ENCODE measurements at regions not wholly inside any gene's neighbourhood (a gene's known extent, or its start where the extent isn't known, plus 50 kb on each side); places are given as distances from the start of the nearest gene placed in this dataset.

DNA sequence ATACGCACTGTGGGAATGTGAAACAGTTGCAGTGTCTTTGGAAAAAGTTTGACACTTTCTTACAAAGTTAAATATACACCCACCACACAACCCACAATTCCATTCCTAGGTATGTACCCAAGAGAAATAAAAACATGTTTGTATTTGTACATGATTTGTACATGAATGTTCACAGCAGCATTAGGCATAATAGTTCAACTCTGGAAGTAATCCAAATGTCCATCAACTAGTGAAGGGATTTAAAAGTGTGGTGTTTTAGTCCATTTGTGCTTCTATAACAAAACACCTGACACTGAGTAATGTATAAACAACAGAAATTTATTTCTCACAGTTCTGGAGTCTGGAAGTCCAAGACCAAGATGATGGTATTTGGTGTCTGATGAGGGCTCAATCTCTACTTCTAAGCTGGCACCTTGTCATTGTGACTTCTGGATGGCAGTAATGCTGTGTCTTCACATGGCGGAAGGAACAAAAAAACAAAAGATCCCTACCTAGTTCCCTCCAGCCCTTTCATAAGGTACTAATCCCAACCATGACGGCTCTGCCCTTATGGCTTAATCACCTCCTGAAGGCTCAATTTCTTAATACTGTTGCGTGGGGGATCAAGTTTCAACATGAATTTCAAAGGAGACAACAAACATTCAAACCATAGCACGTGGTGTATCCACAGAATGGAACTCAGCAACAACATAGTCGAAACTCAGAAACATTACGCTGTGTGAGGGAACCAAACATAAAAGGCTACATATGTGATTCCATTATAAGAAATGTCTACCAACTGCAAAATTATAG is 120.5 kb downstream of the AQP9 start:
- H3K4me2 ChIP-seq (ENCODE audit: low read depth, low read length) = no peak overlapping the region
- H3K27me3 ChIP-seq (ENCODE audit: control insufficient read depth in 1 of 2, insufficient read depth in 2 of 2, low read length in 2 of 2) = no peaks in the 10 kb centered on the region; a peak in 1 of 5 replicates
- intact Hi-C loops (cut with micrococcal nuclease; ENCODE audit: unreplicated experiment) = no loop called here
- no peaks in the 10 kb centered on the region for H3K9me3 ChIP-seq (ENCODE audit: low read length)
- H3K79me2 ChIP-seq (ENCODE audit: insufficient read depth, low read length) = no peaks in the 10 kb centered on the region
- H2AFZ ChIP-seq (ENCODE audit: low read length) = no peak overlapping the region
- H3K4me1 ChIP-seq (ENCODE audit: insufficient read depth, low read length) = no peaks in the 10 kb centered on the region
- ATAC-seq (no peak), FAIRE-seq (no peak), DNase-seq (ENCODE audit: low spot score) (no peak)
- H4K20me1 ChIP-seq (ENCODE audit: insufficient read depth, low read length) = no peaks in the 10 kb centered on the region
- CTCF ChIA-PET (ENCODE audit: low intra/inter-chr PET ratio, low total read pairs) = no interaction called here
- H3K27ac ChIP-seq (ENCODE audit: extremely low read length, insufficient read depth, low read length) = no peak overlapping the region
- WGBS (ENCODE audit: low lambda C conversion rate) = 79% methylated on average over 7 of the region's 7 CpGs
- no TSS peak for BruUV-seq (replicated peaks)
- H3K9ac ChIP-seq (ENCODE audit: insufficient read depth, low read depth, low read length) = no peak overlapping the region
- in situ Hi-C loops (cut with HindIII; ENCODE audit: extremely low pct_ligation_motif_present, low pct_unique_long_range_greater_than_20kb) = no loop called here
- no peaks in the 10 kb centered on the region for H3K36me3 ChIP-seq (replicated peaks in 1 of 2; ENCODE audit: control insufficient read depth in 1 of 2, insufficient read depth in 2 of 2, low read length in 2 of 2)
- no peak overlapping the region for H3K4me3 ChIP-seq (replicated peaks in 1 of 3; ENCODE audit: insufficient read depth in 1 of 3, low read depth in 2 of 3, low read length in 3 of 3)
- POLR2A ChIA-PET = no interaction called here
- no peak for TF ChIP-seq TCF7L2 (IDR thresholded peaks at IDR 0.05; ENCODE audit: low read depth, low read length)
- TF ChIP-seq GABPA (IDR thresholded peaks at IDR 0.05; ENCODE audit: low read depth, low read length) = no peak
- no peak for TF ChIP-seq GABPA (CRISPR knock-in tag; IDR thresholded peaks at IDR 0.05; ENCODE audit: low read depth)
- TF ChIP-seq, protein P1, sequence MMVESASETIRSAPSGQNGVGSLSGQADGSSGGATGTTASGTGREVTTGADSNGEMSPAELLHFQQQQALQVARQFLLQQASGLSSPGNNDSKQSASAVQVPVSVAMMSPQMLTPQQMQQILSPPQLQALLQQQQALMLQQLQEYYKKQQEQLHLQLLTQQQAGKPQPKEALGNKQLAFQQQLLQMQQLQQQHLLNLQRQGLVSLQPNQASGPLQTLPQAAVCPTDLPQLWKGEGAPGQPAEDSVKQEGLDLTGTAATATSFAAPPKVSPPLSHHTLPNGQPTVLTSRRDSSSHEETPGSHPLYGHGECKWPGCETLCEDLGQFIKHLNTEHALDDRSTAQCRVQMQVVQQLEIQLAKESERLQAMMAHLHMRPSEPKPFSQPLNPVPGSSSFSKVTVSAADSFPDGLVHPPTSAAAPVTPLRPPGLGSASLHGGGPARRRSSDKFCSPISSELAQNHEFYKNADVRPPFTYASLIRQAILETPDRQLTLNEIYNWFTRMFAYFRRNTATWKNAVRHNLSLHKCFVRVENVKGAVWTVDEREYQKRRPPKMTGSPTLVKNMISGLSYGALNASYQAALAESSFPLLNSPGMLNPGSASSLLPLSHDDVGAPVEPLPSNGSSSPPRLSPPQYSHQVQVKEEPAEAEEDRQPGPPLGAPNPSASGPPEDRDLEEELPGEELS (CRISPR knock-in tag; IDR thresholded peaks at IDR 0.05) = no peak
- no peak for TF ChIP-seq CHCHD3 (CRISPR knock-in tag; IDR thresholded peaks at IDR 0.05)
- TF ChIP-seq, protein P2, sequence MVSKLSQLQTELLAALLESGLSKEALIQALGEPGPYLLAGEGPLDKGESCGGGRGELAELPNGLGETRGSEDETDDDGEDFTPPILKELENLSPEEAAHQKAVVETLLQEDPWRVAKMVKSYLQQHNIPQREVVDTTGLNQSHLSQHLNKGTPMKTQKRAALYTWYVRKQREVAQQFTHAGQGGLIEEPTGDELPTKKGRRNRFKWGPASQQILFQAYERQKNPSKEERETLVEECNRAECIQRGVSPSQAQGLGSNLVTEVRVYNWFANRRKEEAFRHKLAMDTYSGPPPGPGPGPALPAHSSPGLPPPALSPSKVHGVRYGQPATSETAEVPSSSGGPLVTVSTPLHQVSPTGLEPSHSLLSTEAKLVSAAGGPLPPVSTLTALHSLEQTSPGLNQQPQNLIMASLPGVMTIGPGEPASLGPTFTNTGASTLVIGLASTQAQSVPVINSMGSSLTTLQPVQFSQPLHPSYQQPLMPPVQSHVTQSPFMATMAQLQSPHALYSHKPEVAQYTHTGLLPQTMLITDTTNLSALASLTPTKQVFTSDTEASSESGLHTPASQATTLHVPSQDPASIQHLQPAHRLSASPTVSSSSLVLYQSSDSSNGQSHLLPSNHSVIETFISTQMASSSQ (IDR thresholded peaks at IDR 0.05; ENCODE audit: low read depth) = no peak
- TF ChIP-seq, protein P2 (CRISPR knock-in tag; IDR thresholded peaks at IDR 0.05; ENCODE audit: borderline replicate concordance) = no peak
- no peak for TF ChIP-seq ZNF180 (CRISPR knock-in tag; IDR thresholded peaks at IDR 0.05; ENCODE audit: borderline replicate concordance, low read depth)
- no peak for TF ChIP-seq ZNF484 (CRISPR knock-in tag; IDR thresholded peaks at IDR 0.05; ENCODE audit: borderline replicate concordance, low read depth)
- no peak for TF ChIP-seq JDP2 (CRISPR knock-in tag; IDR thresholded peaks at IDR 0.05; ENCODE audit: borderline replicate concordance)
- no peak for TF ChIP-seq BCL6 (CRISPR knock-in tag; IDR thresholded peaks at IDR 0.05)
- TF ChIP-seq KAT2B (IDR thresholded peaks at IDR 0.05; ENCODE audit: borderline replicate concordance, low read depth, low read length) = no peak
- no peak for TF ChIP-seq RFXANK (CRISPR knock-in tag; IDR thresholded peaks at IDR 0.05)
